Inferior parietal cortex (tissue), 1 donor: ENCODE measurements at regions not wholly inside any gene's neighbourhood (a gene's known extent, or its start where the extent isn't known, plus 50 kb on each side); places are given as distances from the start of the nearest gene placed in this dataset.
A peak's percentile ranks its signal among the peaks of the same experiment; 100 is the strongest.

ENCODE experiments used
- DNase-seq: peaks from one replicate; pipeline ENCODE4 v3.0.0-alpha.2; 2016; ENCODE audit errors: extremely low spot score

DNA sequence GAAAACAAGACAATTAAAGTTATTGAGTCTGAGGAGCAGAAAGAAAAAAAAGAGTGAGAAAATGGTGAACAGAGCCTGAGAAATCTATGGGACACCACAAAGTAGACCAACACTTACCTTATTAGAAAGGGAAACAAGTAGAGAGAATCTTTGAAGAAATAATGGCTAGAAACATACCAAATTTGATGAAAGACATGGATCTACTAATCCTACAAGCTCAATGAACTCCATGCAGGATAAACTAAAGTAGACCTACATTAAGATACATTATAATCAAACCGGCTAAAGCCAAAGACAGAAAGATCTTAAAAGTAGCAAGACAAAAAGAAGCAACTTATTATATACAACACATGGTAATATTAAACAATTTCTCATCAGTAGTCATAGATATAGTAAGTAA is 782.3 kb upstream of the GHITM start:
- DNase-seq: no peak

DNA sequence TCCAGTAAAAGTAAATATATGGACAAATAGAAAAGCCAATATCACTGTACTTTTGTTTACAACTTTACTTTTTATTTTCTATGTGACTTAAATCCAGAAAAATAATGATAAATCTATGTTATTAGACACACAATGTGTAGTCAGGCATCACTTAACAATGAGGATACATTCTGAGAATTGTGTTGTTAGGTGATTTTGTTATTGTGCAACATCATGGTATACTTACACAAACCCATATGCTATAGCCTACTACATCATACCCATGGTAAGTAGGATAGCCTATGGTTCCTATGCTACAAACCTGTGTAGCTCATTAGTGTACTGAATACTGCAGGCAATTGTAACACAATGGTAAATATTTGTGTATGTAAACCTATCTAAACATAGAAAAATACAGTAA is 781.7 kb upstream of the GHITM start:
- no peak for DNase-seq

DNA sequence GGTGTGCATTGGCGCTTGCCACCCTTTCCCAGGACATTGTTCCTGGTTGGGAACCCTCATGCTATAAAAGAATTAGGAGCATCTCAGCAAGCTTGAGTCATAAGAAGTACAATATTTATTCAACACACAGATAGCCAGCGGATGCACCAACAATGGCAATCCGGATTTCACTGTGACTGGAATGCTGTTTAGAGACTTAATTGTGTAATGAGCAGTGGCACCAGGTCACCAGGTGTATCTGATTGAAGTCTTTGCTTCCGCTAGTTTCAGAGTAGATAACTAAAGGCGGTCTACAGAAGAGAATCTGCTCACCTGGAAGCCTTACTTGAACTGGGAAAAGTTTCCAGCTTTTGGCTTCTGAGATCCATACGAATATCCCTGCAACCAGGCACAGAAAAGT is 772.3 kb upstream of the GHITM start:
- no peak for DNase-seq

DNA sequence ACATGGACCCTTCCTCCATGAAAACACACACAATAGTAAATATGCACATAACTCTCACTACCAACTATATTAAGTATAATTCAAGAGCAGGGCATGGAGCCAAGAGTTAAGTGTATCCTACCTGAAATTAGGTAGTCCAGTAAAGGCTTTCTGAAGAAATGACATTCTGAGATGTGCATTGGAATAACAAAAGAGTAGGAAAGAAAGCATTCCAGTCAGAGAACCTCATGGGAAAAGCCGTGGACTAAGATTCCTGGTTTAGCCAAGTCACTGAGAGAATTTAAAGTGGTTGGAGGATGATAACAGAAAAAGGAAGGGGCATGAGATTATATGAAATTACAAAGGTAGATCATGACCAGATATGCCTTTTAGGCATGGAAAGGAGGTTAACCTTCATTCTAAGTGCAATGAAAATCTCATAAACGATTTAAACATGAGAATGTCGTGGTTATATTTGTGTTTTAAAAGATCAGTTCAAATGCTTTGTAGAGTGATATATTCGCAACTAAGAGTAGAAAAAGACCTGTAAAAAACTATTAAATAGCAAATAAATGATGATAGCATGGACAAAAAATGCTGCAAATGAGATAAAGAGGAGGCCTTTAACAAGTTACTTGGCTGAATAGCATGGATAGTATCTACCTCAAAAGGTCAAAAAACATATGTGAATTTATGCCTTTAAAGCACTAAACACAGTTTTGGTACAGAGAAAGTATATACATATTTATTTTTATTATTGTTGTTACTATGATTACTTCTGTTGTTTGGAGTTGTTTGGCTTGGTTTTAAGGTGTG is 767.4 kb upstream of the GHITM start:
- DNase-seq: no peak

DNA sequence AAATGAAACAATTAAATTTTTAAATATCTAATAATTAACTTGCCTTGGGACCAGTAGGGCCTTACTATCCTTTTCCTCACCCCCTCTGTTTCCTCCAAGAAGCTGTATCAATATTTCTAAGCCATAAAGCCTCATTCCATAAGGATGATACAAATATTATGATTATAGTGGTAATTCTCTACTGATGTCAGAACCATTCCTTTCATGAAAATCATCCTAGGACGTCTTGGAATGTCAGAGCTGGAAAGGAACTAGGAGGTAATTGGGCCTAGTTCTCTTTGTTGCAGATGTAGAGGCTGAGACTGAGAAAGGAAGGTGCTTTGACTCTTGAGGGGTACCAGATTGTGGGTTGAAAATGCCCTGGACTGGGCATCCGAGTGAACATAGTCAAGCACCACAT is 766.7 kb upstream of the GHITM start:
- DNase-seq: no peak

DNA sequence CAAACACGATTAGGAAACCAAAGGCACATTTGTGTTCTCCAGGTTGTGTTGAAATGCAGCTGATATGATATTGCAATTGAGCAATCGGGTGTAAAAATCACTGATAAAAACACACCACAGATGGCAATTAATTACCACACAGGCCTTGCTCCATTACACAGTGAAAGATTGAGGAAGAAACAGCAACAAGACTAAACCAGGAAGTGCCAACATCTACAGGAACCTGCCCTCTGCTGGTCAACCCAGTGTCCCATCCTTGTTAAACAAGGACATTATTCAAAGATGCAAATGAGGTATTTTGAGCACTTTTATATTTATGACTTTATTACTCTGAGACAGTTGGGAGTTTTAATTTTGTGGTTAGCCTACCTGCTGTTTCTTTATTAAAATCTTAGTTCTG is 765.6 kb upstream of the GHITM start:
- no peak for DNase-seq

DNA sequence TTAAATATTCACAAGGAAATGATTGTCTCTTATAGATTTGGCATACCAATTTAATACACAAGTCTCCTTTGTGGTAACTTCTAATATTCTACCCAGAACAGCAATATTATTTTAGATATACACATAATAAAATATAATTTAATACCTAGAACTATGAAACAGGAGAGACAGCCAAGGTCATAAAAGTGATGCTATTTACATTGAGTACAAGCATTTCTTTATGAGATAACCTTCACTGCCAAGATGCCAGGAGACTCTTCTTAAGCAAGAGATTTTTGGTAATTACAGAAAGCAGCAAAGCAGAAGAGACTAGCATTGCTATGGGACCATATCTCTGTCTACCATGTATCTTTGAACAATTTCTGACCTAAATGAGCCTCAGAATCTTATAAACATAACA is 764.6 kb upstream of the GHITM start:
- DNase-seq: no peak

DNA sequence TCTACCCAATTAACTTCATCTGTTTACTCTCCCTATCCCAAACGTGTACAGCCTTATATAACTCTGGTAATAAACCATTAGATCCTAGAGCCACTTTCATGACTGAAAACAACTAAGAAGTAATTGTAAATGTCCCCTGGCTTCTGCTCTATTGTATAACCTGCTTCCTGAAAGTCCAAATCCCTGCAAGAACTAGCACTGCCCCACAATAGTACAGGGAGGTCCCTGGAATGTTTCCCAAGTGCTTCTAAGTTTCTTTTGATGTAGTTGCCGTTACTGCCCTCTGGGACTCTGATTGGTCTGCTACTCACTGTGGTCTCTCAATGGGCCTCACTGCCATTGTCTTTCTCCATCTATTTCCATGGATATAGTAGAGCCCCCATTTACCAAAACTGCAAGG is 764.0 kb upstream of the GHITM start:
- no peak for DNase-seq

DNA sequence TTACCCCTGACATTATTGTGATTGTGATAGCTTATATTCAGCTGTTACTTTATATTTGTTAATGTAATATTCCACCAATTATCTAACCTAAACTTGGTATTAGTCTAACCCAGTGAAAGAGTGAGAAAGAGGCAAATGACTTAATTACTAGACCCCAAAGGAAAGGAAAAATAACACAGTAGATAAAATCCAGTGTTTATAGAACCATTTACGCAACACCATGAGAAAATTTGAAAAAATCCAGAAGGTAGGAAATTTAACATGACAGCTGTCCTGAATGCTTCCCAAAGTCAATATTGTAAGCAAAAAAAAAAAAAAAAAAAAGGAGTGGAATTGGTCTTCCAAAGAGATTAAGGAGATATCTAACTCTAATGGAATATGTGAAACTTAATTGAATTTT is 741.5 kb upstream of the GHITM start:
- DNase-seq: no peak

DNA sequence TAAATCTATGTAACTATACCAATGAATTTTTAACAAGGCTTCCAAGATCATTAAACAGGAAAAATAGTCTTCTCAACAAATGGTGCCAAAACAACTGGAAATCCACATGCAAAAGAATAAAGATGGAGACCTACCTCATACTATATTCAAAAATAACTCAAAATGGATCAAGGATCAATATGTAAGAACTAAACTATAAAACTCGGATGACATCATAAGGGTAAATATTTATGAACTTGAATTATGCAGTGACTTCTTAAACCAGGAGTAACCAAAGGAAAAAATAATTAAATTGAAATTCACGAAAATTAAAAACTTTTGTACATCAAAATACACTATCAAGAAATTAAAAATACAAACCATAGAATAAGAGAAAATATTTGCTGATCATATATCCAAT is 728.7 kb upstream of the GHITM start:
- no peak for DNase-seq

DNA sequence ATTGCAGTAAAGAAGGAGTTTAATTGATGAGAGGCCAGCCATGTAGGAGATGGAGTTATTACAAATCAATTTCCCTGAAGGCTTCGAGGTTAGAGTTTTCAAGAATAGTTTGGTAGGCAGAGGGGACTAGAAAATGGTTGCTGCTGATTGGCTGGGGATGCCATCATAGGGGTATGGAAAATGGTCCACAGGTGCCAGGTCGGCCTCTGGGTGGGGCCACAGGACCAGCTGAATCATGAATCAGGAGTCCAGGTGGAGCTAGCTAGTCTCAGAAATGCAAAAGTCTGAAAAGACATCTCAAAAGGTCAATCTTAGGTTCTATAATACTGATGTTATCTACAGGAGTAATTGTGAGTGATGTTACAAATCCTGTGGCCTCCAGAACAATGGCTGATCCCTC is 714.0 kb upstream of the GHITM start:
- no peak for DNase-seq

DNA sequence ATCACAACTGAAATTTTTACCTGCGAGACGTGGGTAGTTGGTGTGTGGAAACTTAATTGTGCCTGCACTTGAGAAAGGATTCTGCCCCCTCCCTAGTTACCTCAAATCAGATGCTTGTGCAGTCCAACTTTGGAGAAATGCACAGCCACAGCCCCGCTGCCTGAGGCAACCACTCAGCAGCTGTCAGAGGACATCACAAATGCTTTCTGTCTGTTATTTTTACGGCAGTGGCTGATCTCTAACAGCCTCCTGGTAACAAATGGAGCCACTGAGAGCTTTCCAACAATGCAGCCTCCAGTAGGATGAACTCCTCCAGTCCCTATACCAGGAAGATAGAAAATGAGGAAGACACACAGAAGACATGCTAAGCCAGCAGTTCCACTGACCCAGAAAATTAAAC is 712.2 kb upstream of the GHITM start:
- DNase-seq: no peak

DNA sequence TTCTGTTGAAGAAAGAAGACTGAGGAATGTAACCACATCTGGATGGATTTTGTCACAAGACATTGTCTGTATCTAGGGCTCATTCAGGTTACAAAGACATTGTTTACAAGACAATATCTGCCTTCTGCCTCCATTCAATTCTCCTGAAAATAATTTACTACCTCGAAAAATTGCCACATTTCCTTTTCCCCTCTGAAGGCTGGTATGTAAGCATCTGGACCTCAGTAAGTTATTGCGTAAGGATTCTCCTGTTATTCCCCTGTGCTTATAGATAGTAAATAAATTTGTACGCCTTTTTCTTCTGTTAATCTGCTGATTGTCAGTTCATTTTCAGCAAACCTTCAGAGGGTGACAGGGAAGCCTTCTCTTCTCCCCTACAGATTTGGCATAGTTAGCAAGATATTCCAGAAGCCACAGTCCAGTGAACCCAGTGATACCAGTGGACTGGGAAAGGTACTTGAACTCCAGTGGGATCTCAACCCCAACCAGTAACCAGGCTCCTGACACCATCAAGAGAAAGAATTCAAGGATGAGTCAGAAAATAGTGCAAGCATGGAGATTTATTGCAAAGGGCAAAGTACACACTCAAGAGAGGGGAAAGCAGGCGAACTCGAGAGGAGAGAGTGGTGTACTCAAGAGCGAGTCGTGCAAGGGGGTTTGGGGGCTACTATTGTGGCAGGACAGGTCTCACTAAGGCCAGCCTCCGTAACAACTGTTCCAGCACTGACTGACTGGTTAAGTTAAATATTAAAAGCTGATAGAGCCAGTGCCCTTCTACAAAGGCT is 706.9 kb upstream of the GHITM start:
- DNase-seq: no peak

DNA sequence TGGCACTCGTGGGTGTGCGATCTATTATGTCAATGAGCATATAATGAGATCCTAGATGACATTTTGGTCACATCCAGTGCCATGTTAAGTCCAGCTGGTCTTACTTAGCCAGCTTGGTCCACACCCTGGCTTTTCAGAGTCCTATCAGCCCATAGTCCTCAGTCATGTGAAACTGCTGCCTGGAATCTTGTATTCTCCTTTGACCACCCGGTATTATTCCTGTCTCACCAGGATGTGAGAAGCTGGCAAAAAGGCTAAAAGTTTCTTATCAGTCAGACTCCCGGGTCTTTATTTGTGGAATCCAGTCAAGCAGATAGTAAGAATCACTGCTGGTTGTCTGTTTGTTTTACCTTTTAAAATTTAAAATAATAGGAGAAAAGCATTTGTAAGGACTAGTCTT is 705.6 kb upstream of the GHITM start:
- no peak for DNase-seq

DNA sequence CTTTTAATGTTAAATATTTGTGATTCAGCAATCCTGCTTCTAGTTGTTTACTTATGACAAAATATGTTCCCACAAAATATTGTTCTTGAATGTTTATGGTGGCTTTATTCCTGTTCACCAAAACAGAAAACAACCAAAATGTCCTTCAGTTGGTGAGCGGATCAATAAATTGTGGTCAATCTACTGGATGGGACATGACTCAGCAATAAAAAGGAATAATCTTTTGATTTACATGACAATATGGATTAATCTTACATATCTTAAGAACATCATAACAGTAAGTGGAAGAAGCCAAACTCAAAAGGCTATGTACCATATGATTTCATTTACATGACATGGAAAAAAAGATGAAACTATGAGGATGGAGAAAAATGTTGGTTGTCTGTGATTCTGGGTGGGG is 691.3 kb upstream of the GHITM start:
- DNase-seq: no peak

DNA sequence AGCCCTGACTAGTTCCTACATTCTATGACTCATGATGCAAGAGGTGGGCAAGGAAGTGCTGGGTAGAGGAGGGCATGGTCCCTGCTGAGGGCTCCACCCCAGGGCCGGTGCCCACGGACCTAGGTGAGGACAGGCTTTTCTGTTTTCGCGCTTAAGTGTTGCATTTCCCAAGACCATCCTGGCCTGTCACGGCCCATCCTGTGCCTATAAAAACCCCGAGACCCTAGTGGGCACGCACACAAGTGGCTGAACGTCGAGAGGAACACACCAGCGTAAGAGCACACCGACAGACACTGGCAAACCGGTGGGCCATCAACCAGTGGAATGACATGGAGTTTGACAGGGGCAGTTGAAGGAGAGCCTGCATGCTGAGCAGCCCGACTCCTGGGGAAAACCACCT is 680.7 kb upstream of the GHITM start:
- DNase-seq: no peak

DNA sequence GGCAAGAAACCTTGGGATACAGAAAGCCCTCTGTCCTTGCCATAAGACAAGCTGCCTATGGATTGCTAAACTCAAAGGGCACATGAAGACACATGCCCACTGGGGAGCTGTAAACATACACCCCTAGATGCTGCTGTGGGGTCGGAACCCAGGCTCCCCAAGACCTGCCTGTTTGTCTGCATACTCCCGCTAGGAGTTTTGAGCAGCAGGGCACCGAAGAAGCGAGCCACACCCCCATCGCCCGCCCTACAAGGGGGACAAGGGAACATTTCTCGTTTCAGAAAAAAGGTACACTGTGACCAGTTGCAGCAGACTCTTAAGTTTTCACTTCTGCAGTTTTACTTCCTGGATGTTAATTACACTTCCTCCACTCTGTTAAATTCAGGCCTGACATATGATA is 680.2 kb upstream of the GHITM start:
- DNase-seq: no peak

DNA sequence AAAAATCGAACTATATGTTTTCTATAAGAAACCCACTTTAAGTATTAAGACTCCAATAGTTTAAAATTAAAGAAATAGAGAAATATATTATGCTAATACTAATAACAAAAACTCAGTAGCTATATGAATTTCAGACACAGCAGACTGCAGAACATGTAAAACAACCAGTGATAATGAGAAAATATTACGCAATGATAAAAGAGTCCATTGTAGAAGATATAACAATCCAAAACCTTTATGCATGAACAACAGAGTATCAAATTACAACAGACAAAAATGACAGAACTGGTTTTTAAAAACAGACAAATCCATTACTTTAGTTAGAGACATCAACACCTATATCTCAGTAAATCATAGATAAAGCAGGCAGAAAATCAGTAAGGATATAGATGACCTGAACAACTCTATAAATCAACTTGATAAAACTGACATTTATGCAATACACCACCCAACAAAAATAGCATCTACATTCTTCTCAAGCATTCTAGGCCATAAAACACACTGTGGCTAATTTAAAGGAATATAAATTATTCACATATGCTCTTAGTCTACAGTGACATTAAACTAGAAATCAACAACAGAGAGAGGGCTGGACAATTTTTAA is 669.5 kb upstream of the GHITM start:
- DNase-seq: no peak

DNA sequence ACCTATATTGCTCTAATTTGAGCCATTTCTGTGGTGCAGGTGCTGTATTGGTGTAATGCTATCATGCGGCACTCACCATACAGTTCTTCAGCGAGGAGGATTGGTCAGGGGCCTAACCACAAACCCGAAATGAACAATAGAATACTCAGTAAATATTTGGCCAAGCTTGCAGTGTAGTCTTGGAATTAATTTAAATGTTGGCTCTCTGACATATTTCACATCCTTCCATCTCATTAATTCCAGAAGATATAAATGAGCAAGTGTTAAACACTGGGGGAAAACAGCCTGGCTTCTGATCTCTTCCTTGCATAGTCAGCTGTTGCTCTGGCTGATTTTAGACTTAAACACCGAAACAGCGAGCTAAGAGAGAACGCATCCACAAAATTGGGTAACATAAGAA is 663.1 kb upstream of the GHITM start:
- DNase-seq: no peak

DNA sequence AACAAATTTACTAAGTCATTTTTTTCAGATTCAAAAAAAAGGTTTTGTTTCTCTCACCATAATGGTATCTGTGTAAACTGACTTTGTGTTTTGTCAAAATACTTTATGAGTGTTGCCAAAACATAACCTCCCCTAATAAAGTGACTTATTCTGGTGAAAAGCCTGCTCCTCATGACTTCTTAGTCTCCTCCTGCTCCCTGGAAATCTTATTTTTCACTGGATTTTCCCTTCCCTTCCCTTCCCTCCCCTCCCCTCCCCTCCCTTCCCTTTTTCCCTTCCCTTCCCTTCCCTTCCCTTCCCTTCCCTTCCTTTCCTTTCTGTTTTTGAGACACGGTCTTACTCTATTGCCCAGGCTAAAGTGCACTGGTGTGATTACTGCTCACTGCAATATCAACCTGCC is 650.1 kb upstream of the GHITM start:
- no peak for DNase-seq

DNA sequence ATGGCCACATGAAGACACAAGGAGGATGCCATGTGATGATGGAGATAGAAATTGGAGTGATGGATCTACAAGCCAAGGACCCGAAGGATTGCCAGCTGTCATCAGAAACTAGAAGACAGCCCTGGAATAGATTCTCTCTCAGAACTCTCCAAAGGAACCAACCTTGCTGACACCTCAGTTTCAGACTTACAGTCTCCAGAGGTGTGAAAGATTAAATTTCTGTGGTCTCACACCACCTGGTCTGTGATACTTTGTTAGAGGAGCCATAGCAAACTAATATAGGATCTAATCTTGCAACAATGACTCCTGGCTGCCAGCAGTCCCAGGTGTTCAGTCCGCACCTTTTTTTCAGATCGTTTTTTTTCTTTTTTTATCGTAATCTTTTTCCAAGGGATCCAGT is 647.3 kb upstream of the GHITM start:
- no peak for DNase-seq

DNA sequence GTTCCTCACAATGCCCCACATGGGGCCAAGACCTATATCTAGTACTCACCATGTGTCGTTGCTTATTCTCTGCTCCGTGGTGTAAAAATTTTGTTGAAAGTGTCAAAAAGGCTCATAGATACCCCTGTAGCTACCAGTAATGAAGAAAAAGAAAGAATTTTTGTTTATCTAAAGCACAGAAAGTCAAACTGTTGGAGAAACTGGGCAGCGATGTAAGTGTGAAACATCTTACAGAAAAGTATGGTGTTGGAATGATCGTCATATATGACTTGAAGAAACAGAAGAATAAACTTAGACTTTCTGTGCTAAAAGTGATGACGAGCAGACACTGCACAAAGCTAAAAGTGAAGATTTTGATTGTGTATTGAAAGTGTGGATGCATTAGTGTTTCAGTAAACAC is 626.6 kb upstream of the GHITM start:
- peak; percentile 25 for DNase-seq

DNA sequence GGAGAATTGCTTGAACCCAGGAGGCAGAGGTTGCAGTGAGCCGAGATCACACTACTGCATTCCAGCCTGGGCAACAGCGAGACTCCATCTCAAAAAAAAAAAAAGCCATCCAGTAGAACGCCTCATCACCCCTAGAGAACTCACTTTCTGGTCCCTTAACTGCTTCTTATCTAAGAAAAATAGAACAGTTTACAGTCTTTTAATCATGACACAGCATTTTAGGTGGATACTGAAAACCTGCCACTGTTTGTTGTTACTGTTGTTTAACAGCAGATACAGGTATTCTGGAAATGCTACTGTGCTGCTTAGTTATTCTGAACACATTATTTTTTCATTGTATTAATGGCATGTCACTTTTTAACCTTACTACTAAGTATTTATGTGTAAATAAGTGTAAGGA is 624.3 kb upstream of the GHITM start:
- no peak for DNase-seq
